ENCODE measurements at regions not wholly inside any gene's neighbourhood (a gene's known extent, or its start where the extent isn't known, plus 50 kb on each side); places are given as distances from the start of the nearest gene placed in this dataset.

DNA sequence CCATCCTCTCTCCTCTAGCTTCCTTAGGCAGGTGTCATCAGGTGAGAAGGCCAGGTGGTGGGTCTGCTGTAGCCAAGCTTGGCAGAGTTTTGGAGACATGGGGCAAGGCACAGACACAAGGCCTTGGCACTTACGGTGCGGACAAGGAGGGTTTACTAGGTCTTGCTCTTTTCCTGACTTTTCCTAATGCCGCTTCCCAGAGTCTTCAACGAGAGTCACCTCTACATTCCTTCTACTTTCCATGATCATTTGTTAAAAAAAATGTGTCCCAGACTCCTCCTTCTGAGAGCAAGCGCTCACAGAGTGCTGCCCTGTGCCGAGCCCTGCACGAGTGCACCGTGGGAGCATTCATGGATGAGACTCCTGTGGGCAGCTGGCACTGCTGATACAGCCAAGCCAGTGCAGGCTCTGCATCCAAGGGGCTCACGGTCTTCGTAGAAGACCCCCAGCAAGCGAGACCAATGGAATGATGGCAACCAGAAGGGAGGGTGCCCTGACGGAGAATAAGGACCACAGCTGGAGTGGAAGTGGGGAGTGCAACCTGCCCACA lies 243.0 kb upstream of the MKI67 start:
- TF ChIP-seq, protein P1, sequence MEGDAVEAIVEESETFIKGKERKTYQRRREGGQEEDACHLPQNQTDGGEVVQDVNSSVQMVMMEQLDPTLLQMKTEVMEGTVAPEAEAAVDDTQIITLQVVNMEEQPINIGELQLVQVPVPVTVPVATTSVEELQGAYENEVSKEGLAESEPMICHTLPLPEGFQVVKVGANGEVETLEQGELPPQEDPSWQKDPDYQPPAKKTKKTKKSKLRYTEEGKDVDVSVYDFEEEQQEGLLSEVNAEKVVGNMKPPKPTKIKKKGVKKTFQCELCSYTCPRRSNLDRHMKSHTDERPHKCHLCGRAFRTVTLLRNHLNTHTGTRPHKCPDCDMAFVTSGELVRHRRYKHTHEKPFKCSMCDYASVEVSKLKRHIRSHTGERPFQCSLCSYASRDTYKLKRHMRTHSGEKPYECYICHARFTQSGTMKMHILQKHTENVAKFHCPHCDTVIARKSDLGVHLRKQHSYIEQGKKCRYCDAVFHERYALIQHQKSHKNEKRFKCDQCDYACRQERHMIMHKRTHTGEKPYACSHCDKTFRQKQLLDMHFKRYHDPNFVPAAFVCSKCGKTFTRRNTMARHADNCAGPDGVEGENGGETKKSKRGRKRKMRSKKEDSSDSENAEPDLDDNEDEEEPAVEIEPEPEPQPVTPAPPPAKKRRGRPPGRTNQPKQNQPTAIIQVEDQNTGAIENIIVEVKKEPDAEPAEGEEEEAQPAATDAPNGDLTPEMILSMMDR (IDR thresholded peaks at IDR 0.05) = no peak
- no peak for TF ChIP-seq POLR2A (IDR thresholded peaks at IDR 0.05)
